ENCODE measurements at regions not wholly inside any gene's neighbourhood (a gene's known extent, or its start where the extent isn't known, plus 50 kb on each side); places are given as distances from the start of the nearest gene placed in this dataset.
"Not testable (repeated sequence)": the region's sequence is repeated elsewhere in the genome, so short reads cannot be mapped to it uniquely, and the experiment has no call there.

GRCh38 chr12:65741656-65742017 lies 82.6 kb upstream of the HMGA2 start:
- TF ChIP-seq CTCF (IDR thresholded peaks at IDR 0.05; ENCODE audit: extremely low read depth, missing control alignments): no peak
- DNase-seq (ENCODE audit: low spot score): peak; percentile 61

- peak; percentile 75 for DNase-seq (ENCODE audit: low spot score)
- TF ChIP-seq CTCF (IDR thresholded peaks at IDR 0.05; ENCODE audit: extremely low read depth, missing control alignments): no peak
Measured at GRCh38 chr12:65742018-65743010, 82.0 kb upstream of the HMGA2 start.

- not testable (repeated sequence) for DNase-seq (ENCODE audit: low spot score)
Measured at GRCh38 chr12:65744236-65744840, 79.9 kb upstream of the HMGA2 start.

- no peak for TF ChIP-seq CTCF (IDR thresholded peaks at IDR 0.05; ENCODE audit: extremely low read depth, missing control alignments)
- DNase-seq (ENCODE audit: low spot score): no peak
Measured at GRCh38 chr12:65747338-65747737, 76.9 kb upstream of the HMGA2 start.

GRCh38 chr12:65748332-65748731 lies 76.0 kb upstream of the HMGA2 start:
- TF ChIP-seq CTCF (IDR thresholded peaks at IDR 0.05; ENCODE audit: extremely low read depth, missing control alignments): no peak
- no peak for DNase-seq (ENCODE audit: low spot score)

- no peak for TF ChIP-seq CTCF (IDR thresholded peaks at IDR 0.05; ENCODE audit: extremely low read depth, missing control alignments)
- DNase-seq (ENCODE audit: low spot score): no peak
Measured at GRCh38 chr12:65754290-65754689, 70.0 kb upstream of the HMGA2 start.

- no peak for DNase-seq (ENCODE audit: low spot score)
- no peak for TF ChIP-seq CTCF (IDR thresholded peaks at IDR 0.05; ENCODE audit: extremely low read depth, missing control alignments)
Measured at GRCh38 chr12:65754744-65755595, 69.3 kb upstream of the HMGA2 start.
